Hepatocyte (in vitro differentiated cells): ENCODE measurements at regions not wholly inside any gene's neighbourhood (a gene's known extent, or its start where the extent isn't known, plus 50 kb on each side); places are given as distances from the start of the nearest gene placed in this dataset.

Source experiments
- DNase-seq: peaks from one replicate; pipeline ENCODE4 v3.0.0-alpha.2; 2016; ENCODE audit warnings: low spot score
- H2AFZ ChIP-seq: fragments of 200-600 bp; sonication (generic); 2 replicates; pipeline ENCODE4 v1.6.0; 2016; ENCODE audit warnings: antibody characterized with exemption, mild to moderate bottlenecking
- H3K27ac ChIP-seq: fragments of 200-600 bp; sonication (generic); 2 replicates; pipeline ENCODE4 v1.5.1; 2016; ENCODE audit warnings: mild to moderate bottlenecking
- H3K27me3 ChIP-seq: fragments of 200-600 bp; sonication (generic); 2 replicates; pipeline ENCODE4 v1.6.1; 2016
- H3K36me3 ChIP-seq: fragments of 200-600 bp; sonication (generic); replicated peaks from 2 replicates; pipeline ENCODE4 v1.5.1; 2016; ENCODE audit warnings: low read depth; ENCODE audit not compliant: insufficient read depth
- H3K4me1 ChIP-seq: fragments of 200-600 bp; sonication (generic); 2 replicates; pipeline ENCODE4 v1.5.1; 2016; ENCODE audit warnings: mild to moderate bottlenecking, moderate library complexity; ENCODE audit not compliant: insufficient read depth
- H3K4me2 ChIP-seq: fragments of 200-600 bp; sonication (generic); 2 replicates; pipeline ENCODE4 v1.6.0; 2016
- H3K4me3 ChIP-seq: fragments of 200-600 bp; sonication (generic); 2 replicates; pipeline ENCODE4 v1.5.1; 2016; ENCODE audit warnings: mild to moderate bottlenecking
- H3K79me2 ChIP-seq: fragments of 200-600 bp; sonication (generic); 2 replicates; pipeline ENCODE4 v1.6.0; 2017; ENCODE audit warnings: mild to moderate bottlenecking
- H3K9me2 ChIP-seq: fragments of 200-600 bp; sonication (generic); replicated peaks from 2 replicates; pipeline ENCODE4 v1.6.0; 2017; ENCODE audit warnings: mild to moderate bottlenecking; ENCODE audit not compliant: insufficient read depth
- H3K9me3 ChIP-seq: fragments of 200-600 bp; sonication (generic); 2 replicates; pipeline ENCODE4 v1.5.1; 2016; ENCODE audit warnings: low read depth, mild to moderate bottlenecking
- H4K20me1 ChIP-seq: fragments of 200-600 bp; sonication (generic); 2 replicates; pipeline ENCODE4 v1.6.0; 2016; ENCODE audit warnings: mild to moderate bottlenecking; ENCODE audit not compliant: insufficient read depth, poor library complexity, severe bottlenecking
- EZH2 ChIP-seq: fragments of 200-600 bp; sonication (generic); IDR thresholded peaks from 2 replicates; pipeline ENCODE4 v1.6.1; 2016; ENCODE audit warnings: antibody characterized with exemption, mild to moderate bottlenecking, borderline replicate concordance
- EZH2phosphoT487 ChIP-seq: fragments of 200-600 bp; sonication (generic); IDR thresholded peaks from one replicate; pipeline ENCODE4 v1.6.1; 2018; ENCODE audit warnings: antibody characterized with exemption, mild to moderate bottlenecking, low read depth, moderate library complexity; ENCODE audit not compliant: unreplicated experiment, severe bottlenecking
- WGBS: methylation state at CpG from one replicate; pipeline ENCODE4 v1.1.6; 2016; ENCODE audit warnings: low lambda C conversion rate; ENCODE audit errors: missing lambda C conversion rate; 5-methylcytosine and 5-hydroxymethylcytosine counted together
- TF ChIP-seq, protein P1 (sequence below): fragments of 200-600 bp; sonication (generic); IDR thresholded peaks from 2 replicates; pipeline ENCODE4 v1.5.1; 2016; ENCODE audit warnings: antibody characterized with exemption, mild to moderate bottlenecking; ENCODE audit not compliant: poor library complexity

DNA sequence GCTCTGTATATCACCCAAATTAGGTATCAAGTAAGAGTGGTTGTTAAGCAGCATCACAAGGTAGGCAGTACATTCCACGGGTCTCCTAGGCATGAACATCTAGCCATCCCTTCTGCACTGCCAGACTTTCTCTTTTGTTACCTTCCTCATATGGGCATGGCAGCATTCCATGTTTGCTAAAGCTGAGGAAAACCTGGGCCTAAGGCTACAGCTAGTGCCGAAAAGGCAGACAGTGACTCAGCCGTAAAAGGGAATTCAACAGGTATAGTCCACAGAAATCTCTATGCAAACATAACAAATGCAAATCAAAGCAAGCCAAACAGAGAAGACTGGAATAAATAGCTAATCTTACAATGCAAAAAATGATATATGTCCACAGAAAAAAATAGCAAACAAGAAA, 645.4 kb downstream of the ZBBX start:
- 75% methylated on average over 3 of the region's 3 CpGs for WGBS
- Histone ChIP-seq H3K4me2 (no peak overlapping the region), H3K79me2 (no peaks in the 10 kb centered on the region), H3K36me3 (no peaks in the 10 kb centered on the region), H2AFZ (no peak overlapping the region), H3K9me3 (no peaks in the 10 kb centered on the region), H3K9me2 (no peaks in the 10 kb centered on the region), H3K4me1 (no peaks in the 10 kb centered on the region), H4K20me1 (no peaks in the 10 kb centered on the region), H3K27me3 (no peaks in the 10 kb centered on the region), H3K4me3 (no peak overlapping the region), H3K27ac (no peak overlapping the region)
- TF ChIP-seq EZH2phosphoT487, result no peak
- TF ChIP-seq, protein P1, sequence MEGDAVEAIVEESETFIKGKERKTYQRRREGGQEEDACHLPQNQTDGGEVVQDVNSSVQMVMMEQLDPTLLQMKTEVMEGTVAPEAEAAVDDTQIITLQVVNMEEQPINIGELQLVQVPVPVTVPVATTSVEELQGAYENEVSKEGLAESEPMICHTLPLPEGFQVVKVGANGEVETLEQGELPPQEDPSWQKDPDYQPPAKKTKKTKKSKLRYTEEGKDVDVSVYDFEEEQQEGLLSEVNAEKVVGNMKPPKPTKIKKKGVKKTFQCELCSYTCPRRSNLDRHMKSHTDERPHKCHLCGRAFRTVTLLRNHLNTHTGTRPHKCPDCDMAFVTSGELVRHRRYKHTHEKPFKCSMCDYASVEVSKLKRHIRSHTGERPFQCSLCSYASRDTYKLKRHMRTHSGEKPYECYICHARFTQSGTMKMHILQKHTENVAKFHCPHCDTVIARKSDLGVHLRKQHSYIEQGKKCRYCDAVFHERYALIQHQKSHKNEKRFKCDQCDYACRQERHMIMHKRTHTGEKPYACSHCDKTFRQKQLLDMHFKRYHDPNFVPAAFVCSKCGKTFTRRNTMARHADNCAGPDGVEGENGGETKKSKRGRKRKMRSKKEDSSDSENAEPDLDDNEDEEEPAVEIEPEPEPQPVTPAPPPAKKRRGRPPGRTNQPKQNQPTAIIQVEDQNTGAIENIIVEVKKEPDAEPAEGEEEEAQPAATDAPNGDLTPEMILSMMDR, result no peak
- no peak for TF ChIP-seq EZH2
- DNase-seq, result peak; percentile 6

DNA sequence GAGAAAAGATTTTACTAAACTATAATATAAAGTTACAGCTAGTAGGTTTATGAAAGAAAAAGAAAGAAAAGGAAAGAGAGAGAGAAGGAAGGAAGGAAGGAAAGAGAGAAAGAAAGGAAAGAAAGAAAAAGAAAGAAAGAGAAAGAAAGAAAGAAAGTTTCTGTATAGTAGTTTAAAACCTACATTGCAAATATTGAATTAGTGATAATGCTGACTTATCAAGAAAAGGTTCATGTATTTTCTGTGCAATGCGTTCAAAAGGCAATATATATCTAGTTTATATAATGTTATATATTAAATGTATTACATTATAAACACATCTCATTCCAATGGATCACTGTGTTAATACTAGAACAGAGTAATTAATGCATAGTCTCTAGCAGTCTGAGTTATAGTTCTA, 648.4 kb downstream of the ZBBX start:
- no peaks in the 10 kb centered on the region for H3K27me3 ChIP-seq
- no peak overlapping the region for H3K4me2 ChIP-seq
- no peak for TF ChIP-seq EZH2phosphoT487
- TF ChIP-seq, protein P1, result no peak
- no peak for TF ChIP-seq EZH2
- H3K4me3 ChIP-seq, result no peak overlapping the region
- H3K79me2 ChIP-seq, result no peaks in the 10 kb centered on the region
- no peaks in the 10 kb centered on the region for H3K4me1 ChIP-seq
- no peaks in the 10 kb centered on the region for H3K9me3 ChIP-seq
- no peak for DNase-seq
- H3K27ac ChIP-seq, result no peak overlapping the region
- 87% methylated on average over 1 of the region's 1 CpG for WGBS
- no peaks in the 10 kb centered on the region for H4K20me1 ChIP-seq
- no peaks in the 10 kb centered on the region for H3K9me2 ChIP-seq
- no peak overlapping the region for H2AFZ ChIP-seq
- no peaks in the 10 kb centered on the region for H3K36me3 ChIP-seq

DNA sequence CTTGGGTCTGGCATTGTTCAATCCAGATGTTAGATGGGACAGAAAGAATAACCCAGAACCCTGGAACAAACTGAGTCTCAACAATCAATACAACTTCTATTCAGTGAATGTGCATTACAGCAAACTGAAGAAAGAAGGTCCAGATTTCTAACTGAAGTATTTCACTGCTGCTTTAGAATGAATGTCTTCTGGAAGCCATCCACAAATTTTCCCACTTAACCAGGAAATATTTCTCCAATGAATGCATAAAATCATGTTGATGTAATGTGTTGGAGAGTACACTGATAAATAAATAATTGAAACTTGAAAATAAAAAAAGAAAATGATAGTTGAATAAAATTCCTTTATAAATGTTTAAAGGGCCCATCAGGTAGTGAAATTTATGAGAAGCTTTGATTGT, 658.6 kb downstream of the ZBBX start:
- no peak overlapping the region for H3K27ac ChIP-seq
- H2AFZ ChIP-seq, result no peak overlapping the region
- TF ChIP-seq EZH2 (no peak), EZH2phosphoT487 (no peak)
- TF ChIP-seq, protein P1, result no peak
- no peak overlapping the region for H3K4me2 ChIP-seq
- H4K20me1 ChIP-seq, result no peaks in the 10 kb centered on the region
- H3K79me2 ChIP-seq, result no peaks in the 10 kb centered on the region
- no peaks in the 10 kb centered on the region for H3K36me3 ChIP-seq
- H3K4me3 ChIP-seq, result no peak overlapping the region
- H3K9me2 ChIP-seq, result no peaks in the 10 kb centered on the region
- H3K4me1 ChIP-seq, result no peaks in the 10 kb centered on the region
- H3K9me3 ChIP-seq, result no peaks in the 10 kb centered on the region
- H3K27me3 ChIP-seq, result no peaks in the 10 kb centered on the region
- no peak for DNase-seq

DNA sequence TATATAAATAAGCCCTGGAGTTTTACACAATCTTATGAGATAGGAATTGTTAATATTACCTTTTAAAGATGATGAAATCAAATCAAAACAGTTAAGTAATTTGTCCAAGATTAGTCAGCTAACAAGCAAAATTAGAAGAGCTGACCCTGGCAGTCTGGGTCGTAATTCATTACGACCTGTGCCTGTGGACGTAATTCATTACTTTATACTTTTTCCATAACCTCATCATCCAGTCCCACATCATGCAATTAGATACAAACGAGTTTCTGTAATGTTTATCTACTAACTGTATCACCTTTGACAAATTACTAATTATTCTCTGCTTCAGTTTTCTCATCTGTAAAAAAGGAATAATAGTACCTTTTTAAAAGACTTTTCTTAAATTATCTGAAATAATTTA, 665.9 kb downstream of the ZBBX start:
- Histone ChIP-seq H3K36me3 (no peaks in the 10 kb centered on the region), H3K9me3 (no peaks in the 10 kb centered on the region), H3K9me2 (no peaks in the 10 kb centered on the region), H3K27ac (no peak overlapping the region), H3K27me3 (no peaks in the 10 kb centered on the region), H4K20me1 (no peaks in the 10 kb centered on the region), H3K4me1 (no peaks in the 10 kb centered on the region), H3K79me2 (no peaks in the 10 kb centered on the region), H2AFZ (no peak overlapping the region), H3K4me3 (no peak overlapping the region), H3K4me2 (no peak overlapping the region)
- WGBS, result 63% methylated on average over 4 of the region's 4 CpGs
- DNase-seq, result no peak
- TF ChIP-seq, protein P1, result no peak
- TF ChIP-seq EZH2phosphoT487 (no peak), EZH2 (no peak)
